OCI-LY7 (cell line): ENCODE measurements at regions not wholly inside any gene's neighbourhood (a gene's known extent, or its start where the extent isn't known, plus 50 kb on each side); places are given as distances from the start of the nearest gene placed in this dataset.

ENCODE experiments used
- BruUV-seq: library from RNA; stranded (reverse); fragments of 400-500 nt; replicated peaks from 2 replicates; lab custom pipeline; 2021; lab: Mats Ljungman, UMichigan
- CTCF ChIA-PET: fragments of 300-600 bp; sonication (Branson Sonifier 250); formaldehyde crosslinking; loops from one replicate; lab custom pipeline; 2022; ENCODE audit warnings: antibody characterized with exemption; ENCODE audit not compliant: unreplicated experiment; lab: Charles Lee
- POLR2A ChIA-PET: fragments of 300-600 bp; sonication (Branson Sonifier 250); formaldehyde crosslinking; loops from one replicate; lab custom pipeline; 2022; ENCODE audit warnings: antibody characterized with exemption; lab: Charles Lee
- DNase-seq: peaks from one replicate; pipeline ENCODE4 v3.0.0-alpha.2; 2015; ENCODE audit warnings: low spot score
- H2AFZ ChIP-seq: fragments of 200-600 bp; sonication (generic), shearing (Covaris generic); 2 replicates; pipeline ENCODE4 v1.6.1; 2014; ENCODE audit warnings: mild to moderate bottlenecking, antibody characterized with exemption, low read length, moderate library complexity
- H3K27ac ChIP-seq: fragments of 200-600 bp; sonication (generic); 2 replicates; pipeline ENCODE4 v1.5.1; 2014; ENCODE audit warnings: mixed run types, low read depth, mild to moderate bottlenecking, moderate library complexity, low read length, inconsistent platforms; ENCODE audit not compliant: poor library complexity, severe bottlenecking
- H3K36me3 ChIP-seq: fragments of 200-600 bp; sonication (generic); 2 replicates; pipeline ENCODE4 v1.6.1; 2014; ENCODE audit warnings: mild to moderate bottlenecking, antibody characterized with exemption, low read length, moderate library complexity, mixed read lengths; ENCODE audit not compliant: insufficient read depth
- H3K4me1 ChIP-seq: fragments of 200-600 bp; sonication (generic); 2 replicates; pipeline ENCODE4 v1.5.1; 2014; ENCODE audit warnings: mild to moderate bottlenecking, low read length; ENCODE audit not compliant: insufficient read depth, poor library complexity, severe bottlenecking
- H3K4me2 ChIP-seq: fragments of 200-600 bp; sonication (generic); 2 replicates; pipeline ENCODE4 v1.6.1; 2014; ENCODE audit warnings: mild to moderate bottlenecking, low read length
- H3K4me3 ChIP-seq: fragments of 200-600 bp; sonication (generic); 2 replicates; pipeline ENCODE4 v1.5.1; 2014; ENCODE audit warnings: mild to moderate bottlenecking, low read depth, low read length; ENCODE audit not compliant: poor library complexity, severe bottlenecking
- H3K79me2 ChIP-seq: fragments of 200-600 bp; sonication (generic); 2 replicates; pipeline ENCODE4 v1.6.1; 2016; ENCODE audit warnings: low read depth, mild to moderate bottlenecking, low read length, moderate library complexity, mixed read lengths; ENCODE audit not compliant: insufficient read depth
- H3K9me2 ChIP-seq: fragments of 200-600 bp; sonication (generic); 2 replicates; pipeline ENCODE4 v1.6.1; 2016; ENCODE audit warnings: mild to moderate bottlenecking, low read length, mixed read lengths; ENCODE audit not compliant: insufficient read depth
- H3K9me3 ChIP-seq: fragments of 200-600 bp; sonication (generic); 2 replicates; pipeline ENCODE4 v1.6.1; 2014; ENCODE audit warnings: mild to moderate bottlenecking, mixed run types, low read length, mixed read lengths
- H4K20me1 ChIP-seq: fragments of 200-600 bp; sonication (generic); 2 replicates; pipeline ENCODE4 v1.6.1; 2014; ENCODE audit warnings: mild to moderate bottlenecking, antibody characterized with exemption, low read length, moderate library complexity, mixed read lengths; ENCODE audit not compliant: insufficient read depth
- EZH2phosphoT487 ChIP-seq: fragments of 200-600 bp; sonication (generic); IDR thresholded peaks from 2 replicates; pipeline ENCODE4 v1.6.1; 2018; ENCODE audit warnings: low read depth, borderline replicate concordance, mild to moderate bottlenecking, mixed run types, antibody characterized with exemption, low read length, moderate library complexity, mixed read lengths
- intact Hi-C: fragments of 100-400 bp; cut with micrococcal nuclease; formaldehyde crosslinking; loops from one replicate; pipeline ENCODE4 v1.10.0; 2022; ENCODE audit not compliant: unreplicated experiment
- TF ChIP-seq, protein P1 (sequence below): fragments of 200-600 bp; sonication (generic); conservative IDR thresholded peaks from 2 replicates; pipeline ENCODE4 v1.5.1; 2014; ENCODE audit warnings: mild to moderate bottlenecking, antibody characterized with exemption, low read length, moderate library complexity, mixed read lengths

DNA sequence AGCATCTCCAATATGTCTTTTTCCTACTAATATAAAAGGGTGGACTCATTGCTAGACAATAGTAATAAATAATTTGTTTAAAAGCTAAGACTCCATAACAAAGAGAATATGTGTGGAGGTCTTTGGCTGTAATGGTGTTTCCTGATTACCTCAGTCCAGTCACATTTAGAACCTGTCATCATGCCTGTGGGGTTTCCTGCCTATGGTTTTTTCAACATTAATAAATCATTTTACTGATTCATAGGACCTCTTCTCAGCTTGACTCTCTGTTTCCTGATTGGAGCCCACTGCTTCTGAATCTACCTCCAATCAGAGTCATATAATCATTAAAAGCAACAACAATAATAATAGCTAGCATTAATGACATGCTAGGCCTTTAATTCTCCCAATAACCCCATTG is 52.4 kb upstream of the GNAI1 start:
- H3K36me3 ChIP-seq: no peaks in the 10 kb centered on the region
- no peaks in the 10 kb centered on the region for H3K9me3 ChIP-seq
- H3K4me3 ChIP-seq: no peak overlapping the region
- DNase-seq: no peak
- ChIA-PET CTCF (no interaction called here), POLR2A (interaction anchor here (0.8 kb wide), 1 partner anchor 46 kb away, joined by 3 read pairs; no protein-coding TSS in a partner anchor)
- no peaks in the 10 kb centered on the region for H4K20me1 ChIP-seq
- TF ChIP-seq EZH2phosphoT487: no peak
- TF ChIP-seq, protein P1, sequence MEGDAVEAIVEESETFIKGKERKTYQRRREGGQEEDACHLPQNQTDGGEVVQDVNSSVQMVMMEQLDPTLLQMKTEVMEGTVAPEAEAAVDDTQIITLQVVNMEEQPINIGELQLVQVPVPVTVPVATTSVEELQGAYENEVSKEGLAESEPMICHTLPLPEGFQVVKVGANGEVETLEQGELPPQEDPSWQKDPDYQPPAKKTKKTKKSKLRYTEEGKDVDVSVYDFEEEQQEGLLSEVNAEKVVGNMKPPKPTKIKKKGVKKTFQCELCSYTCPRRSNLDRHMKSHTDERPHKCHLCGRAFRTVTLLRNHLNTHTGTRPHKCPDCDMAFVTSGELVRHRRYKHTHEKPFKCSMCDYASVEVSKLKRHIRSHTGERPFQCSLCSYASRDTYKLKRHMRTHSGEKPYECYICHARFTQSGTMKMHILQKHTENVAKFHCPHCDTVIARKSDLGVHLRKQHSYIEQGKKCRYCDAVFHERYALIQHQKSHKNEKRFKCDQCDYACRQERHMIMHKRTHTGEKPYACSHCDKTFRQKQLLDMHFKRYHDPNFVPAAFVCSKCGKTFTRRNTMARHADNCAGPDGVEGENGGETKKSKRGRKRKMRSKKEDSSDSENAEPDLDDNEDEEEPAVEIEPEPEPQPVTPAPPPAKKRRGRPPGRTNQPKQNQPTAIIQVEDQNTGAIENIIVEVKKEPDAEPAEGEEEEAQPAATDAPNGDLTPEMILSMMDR: no peak
- H3K9me2 ChIP-seq: no peaks in the 10 kb centered on the region
- H3K4me2 ChIP-seq: no peak overlapping the region
- no peak overlapping the region for H2AFZ ChIP-seq
- H3K4me1 ChIP-seq: no peaks in the 10 kb centered on the region
- no peaks in the 10 kb centered on the region for H3K79me2 ChIP-seq
- BruUV-seq: no TSS peak
- H3K27ac ChIP-seq: no peak overlapping the region
- intact Hi-C loops: no loop called here

DNA sequence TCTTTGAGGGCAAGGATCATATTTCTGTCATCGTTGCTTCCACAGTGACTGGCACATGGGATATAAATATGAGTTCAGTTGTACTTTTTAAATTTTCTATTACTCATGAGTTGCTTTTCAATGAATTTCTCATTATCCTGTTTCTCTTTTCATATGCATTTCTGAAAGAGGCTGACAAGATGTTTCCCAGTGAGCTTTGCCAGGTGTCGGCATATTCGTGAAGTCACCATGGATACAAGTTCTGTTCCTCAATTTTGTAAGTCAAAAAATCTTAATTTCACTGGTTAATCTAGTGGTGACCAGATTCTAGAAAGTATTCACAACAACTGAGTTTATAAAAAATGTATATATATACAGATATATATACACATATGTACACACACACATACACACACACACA is 55.7 kb upstream of the GNAI1 start:
- Histone ChIP-seq H3K27ac (no peak overlapping the region), H3K4me1 (no peaks in the 10 kb centered on the region), H3K9me3 (no peaks in the 10 kb centered on the region), H3K79me2 (no peaks in the 10 kb centered on the region), H4K20me1 (no peaks in the 10 kb centered on the region), H2AFZ (no peak overlapping the region), H3K9me2 (no peaks in the 10 kb centered on the region), H3K36me3 (no peaks in the 10 kb centered on the region), H3K4me3 (no peak overlapping the region), H3K4me2 (no peak overlapping the region)
- BruUV-seq: no TSS peak
- no peak for TF ChIP-seq EZH2phosphoT487
- TF ChIP-seq, protein P1: no peak
- POLR2A ChIA-PET: no interaction called here
- DNase-seq: no peak
- CTCF ChIA-PET: no interaction called here
- intact Hi-C loops: no loop called here

DNA sequence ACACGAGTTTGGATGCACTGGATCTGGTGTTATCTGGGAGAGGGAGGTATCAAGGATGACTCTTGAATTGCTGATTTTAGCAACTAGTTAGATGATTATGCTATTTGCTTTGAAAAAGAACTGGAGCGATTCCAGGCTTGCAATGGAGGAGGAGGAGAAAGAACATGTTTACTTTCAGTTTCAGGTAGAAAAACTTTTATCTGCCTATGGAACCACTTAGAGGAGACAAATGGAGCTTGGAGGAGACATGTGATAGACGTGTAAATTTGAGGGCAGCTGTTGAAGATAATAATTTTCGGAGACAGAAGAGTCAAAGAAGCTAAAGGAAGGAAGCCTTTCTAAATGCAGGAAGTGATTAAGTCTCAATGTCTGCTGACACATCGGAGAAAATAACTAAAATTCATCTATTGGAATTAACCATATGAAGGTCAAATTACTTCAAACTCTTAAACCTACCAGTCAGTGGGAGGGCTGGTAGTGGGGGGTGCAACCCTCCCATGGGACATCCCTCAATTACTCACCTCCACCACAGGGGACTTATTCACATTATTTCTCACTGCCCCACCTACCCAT is 56.4 kb upstream of the GNAI1 start:
- Histone ChIP-seq H3K9me2 (no peaks in the 10 kb centered on the region), H3K9me3 (no peaks in the 10 kb centered on the region), H2AFZ (0 out of 2 replicates have a peak overlapping the region, but pooled peaks have one; percentile 11), H3K36me3 (no peaks in the 10 kb centered on the region), H3K4me3 (no peak overlapping the region), H3K4me2 (no peak overlapping the region), H3K4me1 (no peaks in the 10 kb centered on the region), H4K20me1 (no peaks in the 10 kb centered on the region), H3K27ac (no peak overlapping the region), H3K79me2 (no peaks in the 10 kb centered on the region)
- intact Hi-C loops: no loop called here
- CTCF ChIA-PET: no interaction called here
- no TSS peak for BruUV-seq
- DNase-seq: no peak
- POLR2A ChIA-PET: interaction anchor here (0.6 kb wide), 2 partner anchors 30 to 432 kb away, joined by 3 to 4 read pairs; no protein-coding TSS in a partner anchor
- no peak for TF ChIP-seq EZH2phosphoT487
- TF ChIP-seq, protein P1: no peak
